ENCODE measurements at regions not wholly inside any gene's neighbourhood (a gene's known extent, or its start where the extent isn't known, plus 50 kb on each side); places are given as distances from the start of the nearest gene placed in this dataset.
"Not testable (repeated sequence)": the region's sequence is repeated elsewhere in the genome, so short reads cannot be mapped to it uniquely, and the experiment has no call there.

DNA sequence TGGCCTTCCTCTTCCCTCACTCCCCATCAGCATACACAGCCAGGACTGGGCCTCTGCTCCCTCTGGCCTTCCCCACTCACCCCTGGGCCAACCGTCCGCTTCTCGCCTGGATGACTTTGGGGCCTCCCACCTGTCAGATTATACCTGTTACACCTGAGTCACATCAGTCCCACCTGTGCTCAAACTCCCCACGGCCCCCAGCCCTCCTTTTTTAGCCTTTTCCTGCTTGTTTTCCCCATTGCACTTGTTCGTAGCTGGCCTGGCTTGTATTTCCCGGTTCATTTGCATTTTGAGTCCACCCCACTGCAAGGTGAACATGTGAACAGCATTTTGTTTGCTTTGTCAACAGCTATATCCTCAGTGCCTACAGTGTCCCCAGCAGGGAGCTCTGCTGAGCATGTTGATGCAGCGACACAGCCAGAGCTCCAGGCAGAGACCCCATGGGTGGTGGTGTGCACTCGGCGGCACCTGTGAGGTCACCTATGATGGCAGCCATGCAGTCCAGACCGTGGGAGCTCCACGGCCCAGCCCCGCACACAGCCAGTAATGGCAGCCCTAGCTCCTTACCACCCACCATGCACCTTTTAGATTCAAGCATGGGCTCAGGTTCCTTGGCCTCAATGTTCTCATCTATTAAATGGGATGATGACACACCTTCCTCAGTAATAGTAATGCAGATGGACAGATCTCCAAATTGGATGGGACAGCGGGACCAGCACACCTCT is 276.4 kb upstream of the HS6ST1 start:
- H3K4me1 ChIP-seq, result peaks cover 0 to 34% (median 0%) of the 10 kb centered on the region in 4 donors
- H3K36me3 ChIP-seq, result no peaks in the 10 kb centered on the region
- DNase-seq (ENCODE audit: low spot score in 2 of 2), result no peak
- no peaks in the 10 kb centered on the region for H3K9me3 ChIP-seq
- 92 to 94% methylated on average over 13 of the region's 13 CpGs for WGBS, 2 donors
- no peak overlapping the region for H3K4me3 ChIP-seq
- H3K27me3 ChIP-seq, result no peaks in the 10 kb centered on the region
- H3K27ac ChIP-seq, result no peak overlapping the region
- TF ChIP-seq EP300 (IDR thresholded peaks at IDR 0.05) (no peak), POLR2A (IDR thresholded peaks at IDR 0.05) (no peak), CTCF (IDR thresholded peaks at IDR 0.05) (no peak)

- TF ChIP-seq POLR2A (IDR thresholded peaks at IDR 0.05) (no peak), CTCF (IDR thresholded peaks at IDR 0.05) (no peak), EP300 (IDR thresholded peaks at IDR 0.05) (no peak)
- 61 to 65% methylated on average over 12 to 13 of the region's 13 CpGs for WGBS, 2 donors
- H3K4me1 ChIP-seq, result peaks cover 0 to 34% (median 0%) of the 10 kb centered on the region in 4 donors
- H3K36me3 ChIP-seq, result no peaks in the 10 kb centered on the region
- no peak overlapping the region for H3K27ac ChIP-seq
- DNase-seq (ENCODE audit: low spot score in 2 of 2), result no peak
- H3K27me3 ChIP-seq, result no peaks in the 10 kb centered on the region
- no peaks in the 10 kb centered on the region for H3K9me3 ChIP-seq
- no peak overlapping the region for H3K4me3 ChIP-seq
Measured at GRCh38 chr2:128595763-128596395, 277.2 kb upstream of the HS6ST1 start.

- Histone ChIP-seq H3K36me3 (no peaks in the 10 kb centered on the region), H3K27me3 (no peaks in the 10 kb centered on the region), H3K27ac (no peak overlapping the region), H3K9me3 (no peaks in the 10 kb centered on the region), H3K4me3 (no peak overlapping the region), H3K4me1 (peaks cover 0 to 31% (median 0%) of the 10 kb centered on the region in 4 donors)
- no peak for DNase-seq (ENCODE audit: low spot score in 2 of 2)
- WGBS, 2 donors, result 61 to 70% methylated on average over 12 of the region's 12 CpGs
- TF ChIP-seq EP300 (IDR thresholded peaks at IDR 0.05) (no peak), POLR2A (IDR thresholded peaks at IDR 0.05) (no peak), CTCF (IDR thresholded peaks at IDR 0.05) (no peak)
Measured at GRCh38 chr2:128596396-128597120, 277.9 kb upstream of the HS6ST1 start.

DNA sequence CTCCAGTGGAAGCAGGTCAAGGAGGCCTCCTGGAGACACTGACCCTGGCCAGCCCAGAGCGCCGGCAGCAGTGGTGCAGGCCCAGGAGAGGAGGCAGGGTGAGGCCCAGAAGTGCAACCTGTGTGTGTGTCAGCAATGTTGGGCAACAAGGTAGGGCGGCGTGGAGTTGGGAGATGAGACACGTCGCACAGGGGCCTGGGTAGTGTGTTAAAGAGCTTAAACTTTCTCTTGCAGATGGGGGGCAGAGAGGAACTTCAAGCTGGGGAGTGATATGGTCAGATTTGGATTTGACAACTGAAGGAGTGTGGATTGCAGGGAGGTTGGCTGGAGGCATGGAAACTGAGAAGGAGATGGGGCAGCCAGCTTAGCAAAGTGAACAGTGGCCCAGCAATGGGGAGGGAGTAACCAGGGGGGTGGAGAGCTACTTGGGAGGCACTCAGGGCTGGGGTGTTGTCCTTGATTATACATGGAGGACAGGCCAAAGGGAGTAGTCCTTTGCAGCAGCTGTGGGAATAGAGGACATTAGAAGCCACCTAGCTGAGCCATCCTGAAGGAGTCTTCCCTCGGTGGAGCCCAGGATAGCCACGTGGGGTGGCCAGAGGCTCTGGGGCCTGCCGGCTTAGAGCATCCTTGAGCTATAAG is 278.6 kb upstream of the HS6ST1 start:
- Histone ChIP-seq H3K36me3 (no peaks in the 10 kb centered on the region), H3K27me3 (no peaks in the 10 kb centered on the region), H3K4me1 (peaks cover 0 to 24% (median 0%) of the 10 kb centered on the region in 4 donors), H3K27ac (no peak overlapping the region), H3K9me3 (no peaks in the 10 kb centered on the region), H3K4me3 (no peak overlapping the region)
- 80 to 92% methylated on average over 9 of the region's 9 CpGs for WGBS, 2 donors
- TF ChIP-seq EP300 (IDR thresholded peaks at IDR 0.05), result no peak
- TF ChIP-seq CTCF (IDR thresholded peaks at IDR 0.05), result no peak
- no peak for TF ChIP-seq POLR2A (IDR thresholded peaks at IDR 0.05)
- DNase-seq (ENCODE audit: low spot score in 2 of 2), result no peak

DNA sequence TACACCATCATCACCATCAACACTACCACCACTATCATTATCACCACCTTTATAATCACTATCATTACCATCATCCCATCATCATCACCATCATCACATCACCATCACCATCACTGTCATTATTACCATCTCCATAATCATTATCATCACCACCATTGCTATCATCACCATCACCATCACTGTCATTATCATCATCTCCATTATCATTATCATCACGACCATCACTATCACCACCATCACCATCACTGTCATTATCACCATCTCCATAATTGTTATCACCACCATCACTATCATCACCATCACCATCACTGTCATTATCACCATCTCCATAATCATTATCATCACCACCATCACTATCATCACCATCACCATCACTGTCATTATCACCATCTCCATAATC is 279.6 kb upstream of the HS6ST1 start:
- not testable (repeated sequence) for DNase-seq (ENCODE audit: low spot score in 2 of 2); H3K27ac ChIP-seq; H3K27me3 ChIP-seq; H3K4me3 ChIP-seq; H3K36me3 ChIP-seq; H3K9me3 ChIP-seq
- peaks cover 0 to 22% (median 0%) of the 10 kb centered on the region in 4 donors for H3K4me1 ChIP-seq
- WGBS, 2 donors, result 91 to 100% methylated on average over 1 of the region's 1 CpG
